ENCODE measurements at regions not wholly inside any gene's neighbourhood (a gene's known extent, or its start where the extent isn't known, plus 50 kb on each side); places are given as distances from the start of the nearest gene placed in this dataset.

- TF ChIP-seq, protein P1, sequence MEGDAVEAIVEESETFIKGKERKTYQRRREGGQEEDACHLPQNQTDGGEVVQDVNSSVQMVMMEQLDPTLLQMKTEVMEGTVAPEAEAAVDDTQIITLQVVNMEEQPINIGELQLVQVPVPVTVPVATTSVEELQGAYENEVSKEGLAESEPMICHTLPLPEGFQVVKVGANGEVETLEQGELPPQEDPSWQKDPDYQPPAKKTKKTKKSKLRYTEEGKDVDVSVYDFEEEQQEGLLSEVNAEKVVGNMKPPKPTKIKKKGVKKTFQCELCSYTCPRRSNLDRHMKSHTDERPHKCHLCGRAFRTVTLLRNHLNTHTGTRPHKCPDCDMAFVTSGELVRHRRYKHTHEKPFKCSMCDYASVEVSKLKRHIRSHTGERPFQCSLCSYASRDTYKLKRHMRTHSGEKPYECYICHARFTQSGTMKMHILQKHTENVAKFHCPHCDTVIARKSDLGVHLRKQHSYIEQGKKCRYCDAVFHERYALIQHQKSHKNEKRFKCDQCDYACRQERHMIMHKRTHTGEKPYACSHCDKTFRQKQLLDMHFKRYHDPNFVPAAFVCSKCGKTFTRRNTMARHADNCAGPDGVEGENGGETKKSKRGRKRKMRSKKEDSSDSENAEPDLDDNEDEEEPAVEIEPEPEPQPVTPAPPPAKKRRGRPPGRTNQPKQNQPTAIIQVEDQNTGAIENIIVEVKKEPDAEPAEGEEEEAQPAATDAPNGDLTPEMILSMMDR (IDR thresholded peaks at IDR 0.05; ENCODE audit: extremely low read depth in 1 of 2, insufficient read depth in 1 of 2, low read depth in 1 of 2, low read length in 2 of 2) = no peak
- TF ChIP-seq POLR2A (IDR thresholded peaks at IDR 0.05; ENCODE audit: low read depth, low read length) = no peak
Measured at GRCh38 chr1:221334062-221334461, 407.8 kb downstream of the DUSP10 start.
